ENCODE measurements at regions not wholly inside any gene's neighbourhood (a gene's known extent, or its start where the extent isn't known, plus 50 kb on each side); places are given as distances from the start of the nearest gene placed in this dataset.
"Not testable (repeated sequence)": the region's sequence is repeated elsewhere in the genome, so short reads cannot be mapped to it uniquely, and the experiment has no call there.

DNA sequence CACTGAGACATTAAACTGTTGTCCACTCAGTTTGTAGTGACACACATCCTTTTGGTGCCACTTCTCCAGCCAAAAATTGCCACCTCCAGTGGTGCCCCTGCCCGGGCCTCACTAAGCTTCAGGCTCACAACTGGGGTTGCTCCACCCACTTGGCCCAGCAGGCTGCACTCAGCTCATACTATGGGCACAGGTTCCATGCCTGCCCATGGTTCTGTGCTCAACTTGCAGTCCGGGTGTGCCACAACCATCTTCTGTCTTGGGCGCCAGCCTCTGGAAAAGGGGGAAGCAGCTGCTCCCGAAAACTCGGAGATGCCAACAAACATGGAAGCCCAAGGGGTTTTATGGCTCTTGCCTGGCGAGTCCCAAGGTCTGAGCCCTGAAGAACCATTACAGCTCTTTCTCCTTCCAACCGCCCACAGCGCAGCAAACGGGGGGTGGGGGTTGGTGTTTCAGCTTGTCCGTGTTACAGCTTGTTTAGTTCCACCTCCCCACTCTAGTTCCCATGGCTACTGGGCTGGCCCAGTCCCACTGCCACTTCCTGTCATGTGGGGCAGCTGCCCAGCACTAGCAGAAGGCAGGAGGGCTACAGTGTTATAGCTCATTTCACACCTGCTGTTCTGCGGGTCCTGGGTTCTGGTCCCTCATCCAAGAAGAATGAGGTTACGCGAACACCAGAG, 998.3 kb downstream of the SLC16A7 start (continued):
- TF ChIP-seq, protein P1, sequence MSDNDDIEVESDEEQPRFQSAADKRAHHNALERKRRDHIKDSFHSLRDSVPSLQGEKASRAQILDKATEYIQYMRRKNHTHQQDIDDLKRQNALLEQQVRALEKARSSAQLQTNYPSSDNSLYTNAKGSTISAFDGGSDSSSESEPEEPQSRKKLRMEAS (IDR thresholded peaks at IDR 0.05) = no peak
- TF ChIP-seq, protein P2, sequence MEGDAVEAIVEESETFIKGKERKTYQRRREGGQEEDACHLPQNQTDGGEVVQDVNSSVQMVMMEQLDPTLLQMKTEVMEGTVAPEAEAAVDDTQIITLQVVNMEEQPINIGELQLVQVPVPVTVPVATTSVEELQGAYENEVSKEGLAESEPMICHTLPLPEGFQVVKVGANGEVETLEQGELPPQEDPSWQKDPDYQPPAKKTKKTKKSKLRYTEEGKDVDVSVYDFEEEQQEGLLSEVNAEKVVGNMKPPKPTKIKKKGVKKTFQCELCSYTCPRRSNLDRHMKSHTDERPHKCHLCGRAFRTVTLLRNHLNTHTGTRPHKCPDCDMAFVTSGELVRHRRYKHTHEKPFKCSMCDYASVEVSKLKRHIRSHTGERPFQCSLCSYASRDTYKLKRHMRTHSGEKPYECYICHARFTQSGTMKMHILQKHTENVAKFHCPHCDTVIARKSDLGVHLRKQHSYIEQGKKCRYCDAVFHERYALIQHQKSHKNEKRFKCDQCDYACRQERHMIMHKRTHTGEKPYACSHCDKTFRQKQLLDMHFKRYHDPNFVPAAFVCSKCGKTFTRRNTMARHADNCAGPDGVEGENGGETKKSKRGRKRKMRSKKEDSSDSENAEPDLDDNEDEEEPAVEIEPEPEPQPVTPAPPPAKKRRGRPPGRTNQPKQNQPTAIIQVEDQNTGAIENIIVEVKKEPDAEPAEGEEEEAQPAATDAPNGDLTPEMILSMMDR (IDR thresholded peaks at IDR 0.05; ENCODE audit: low read depth, low read length, missing input control) = no peak
- TF ChIP-seq RXRA (IDR thresholded peaks at IDR 0.05) (no peak), YY1 (IDR thresholded peaks at IDR 0.05) (no peak), TAF1 (conservative IDR thresholded peaks at IDR 0.05) (no peak)
- TF ChIP-seq, protein P3, sequence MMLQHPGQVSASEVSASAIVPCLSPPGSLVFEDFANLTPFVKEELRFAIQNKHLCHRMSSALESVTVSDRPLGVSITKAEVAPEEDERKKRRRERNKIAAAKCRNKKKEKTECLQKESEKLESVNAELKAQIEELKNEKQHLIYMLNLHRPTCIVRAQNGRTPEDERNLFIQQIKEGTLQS (IDR thresholded peaks at IDR 0.05) = no peak

DNA sequence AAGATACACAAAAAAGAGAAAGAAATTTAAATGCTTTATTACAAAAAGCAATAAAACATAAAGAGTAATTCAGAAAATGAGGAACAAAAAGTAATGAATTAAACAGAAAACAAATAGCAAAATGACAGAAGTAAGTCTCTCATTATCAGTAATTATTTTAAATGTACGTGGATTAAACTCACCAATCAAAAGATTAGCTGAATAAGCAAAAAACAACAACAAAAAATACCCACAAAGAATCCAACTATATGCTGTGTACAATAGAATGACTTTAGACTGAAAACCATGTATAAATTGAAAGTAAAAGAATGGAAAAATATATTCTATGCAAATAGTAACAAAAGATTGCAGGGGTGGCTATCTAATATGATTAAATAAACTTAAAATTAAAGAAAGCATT, 1006.8 kb downstream of the SLC16A7 start:
- Histone ChIP-seq H3K36me3 (ENCODE audit: control insufficient read depth in 4 of 4, insufficient read depth in 3 of 4, low read depth in 1 of 4, low read length in 3 of 4) (no peaks in the 10 kb centered on the region), H3K27me3 (ENCODE audit: control insufficient read depth in 4 of 4, insufficient read depth in 4 of 4, low read length in 3 of 4) (no peaks in the 10 kb centered on the region), H3K4me3 (ENCODE audit: low read depth in 1 of 3, low read length in 3 of 3) (no peak overlapping the region), H3K9ac (ENCODE audit: low read depth in 1 of 2, low read length in 2 of 2) (no peak overlapping the region), H3K4me1 (ENCODE audit: control insufficient read depth in 4 of 4, insufficient read depth in 4 of 4, low read length in 3 of 4) (no peaks in the 10 kb centered on the region), H3K27ac (ENCODE audit: low read depth in 1 of 2, low read length in 2 of 2) (no peak overlapping the region), H3K9me3 (ENCODE audit: control insufficient read depth in 4 of 4, low read length in 3 of 4) (peaks cover 0 to 3% (median 0%) of the 10 kb centered on the region in 4 donors)
- TF ChIP-seq FOXA2 (IDR thresholded peaks at IDR 0.05) (no peak), HNF4A (conservative IDR thresholded peaks at IDR 0.05) (no peak), GABPA (IDR thresholded peaks at IDR 0.05 in 1 of 2, conservative IDR thresholded peaks at IDR 0.05 in 1 of 2) (no peak), RXRA (IDR thresholded peaks at IDR 0.05) (no peak), TAF1 (conservative IDR thresholded peaks at IDR 0.05) (no peak), NR2F2 (IDR thresholded peaks at IDR 0.05) (no peak), HNF4G (IDR thresholded peaks at IDR 0.05) (no peak), JUND (IDR thresholded peaks at IDR 0.05) (no peak), YY1 (IDR thresholded peaks at IDR 0.05) (no peak), EGR1 (IDR thresholded peaks at IDR 0.05; ENCODE audit: low read depth in 2 of 2) (no peak), RAD21 (IDR thresholded peaks at IDR 0.05) (no peak), SP1 (IDR thresholded peaks at IDR 0.05) (no peak), FOXA1 (IDR thresholded peaks at IDR 0.05) (no peak)
- TF ChIP-seq, protein P3 (IDR thresholded peaks at IDR 0.05) = no peak
- TF ChIP-seq, protein P1 (IDR thresholded peaks at IDR 0.05) = no peak
- TF ChIP-seq, protein P2 (IDR thresholded peaks at IDR 0.05; ENCODE audit: low read depth, low read length, missing input control) = no peak
- TF ChIP-seq, protein P4, sequence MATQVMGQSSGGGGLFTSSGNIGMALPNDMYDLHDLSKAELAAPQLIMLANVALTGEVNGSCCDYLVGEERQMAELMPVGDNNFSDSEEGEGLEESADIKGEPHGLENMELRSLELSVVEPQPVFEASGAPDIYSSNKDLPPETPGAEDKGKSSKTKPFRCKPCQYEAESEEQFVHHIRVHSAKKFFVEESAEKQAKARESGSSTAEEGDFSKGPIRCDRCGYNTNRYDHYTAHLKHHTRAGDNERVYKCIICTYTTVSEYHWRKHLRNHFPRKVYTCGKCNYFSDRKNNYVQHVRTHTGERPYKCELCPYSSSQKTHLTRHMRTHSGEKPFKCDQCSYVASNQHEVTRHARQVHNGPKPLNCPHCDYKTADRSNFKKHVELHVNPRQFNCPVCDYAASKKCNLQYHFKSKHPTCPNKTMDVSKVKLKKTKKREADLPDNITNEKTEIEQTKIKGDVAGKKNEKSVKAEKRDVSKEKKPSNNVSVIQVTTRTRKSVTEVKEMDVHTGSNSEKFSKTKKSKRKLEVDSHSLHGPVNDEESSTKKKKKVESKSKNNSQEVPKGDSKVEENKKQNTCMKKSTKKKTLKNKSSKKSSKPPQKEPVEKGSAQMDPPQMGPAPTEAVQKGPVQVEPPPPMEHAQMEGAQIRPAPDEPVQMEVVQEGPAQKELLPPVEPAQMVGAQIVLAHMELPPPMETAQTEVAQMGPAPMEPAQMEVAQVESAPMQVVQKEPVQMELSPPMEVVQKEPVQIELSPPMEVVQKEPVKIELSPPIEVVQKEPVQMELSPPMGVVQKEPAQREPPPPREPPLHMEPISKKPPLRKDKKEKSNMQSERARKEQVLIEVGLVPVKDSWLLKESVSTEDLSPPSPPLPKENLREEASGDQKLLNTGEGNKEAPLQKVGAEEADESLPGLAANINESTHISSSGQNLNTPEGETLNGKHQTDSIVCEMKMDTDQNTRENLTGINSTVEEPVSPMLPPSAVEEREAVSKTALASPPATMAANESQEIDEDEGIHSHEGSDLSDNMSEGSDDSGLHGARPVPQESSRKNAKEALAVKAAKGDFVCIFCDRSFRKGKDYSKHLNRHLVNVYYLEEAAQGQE (IDR thresholded peaks at IDR 0.05) = no peak
- TF ChIP-seq, protein P5, sequence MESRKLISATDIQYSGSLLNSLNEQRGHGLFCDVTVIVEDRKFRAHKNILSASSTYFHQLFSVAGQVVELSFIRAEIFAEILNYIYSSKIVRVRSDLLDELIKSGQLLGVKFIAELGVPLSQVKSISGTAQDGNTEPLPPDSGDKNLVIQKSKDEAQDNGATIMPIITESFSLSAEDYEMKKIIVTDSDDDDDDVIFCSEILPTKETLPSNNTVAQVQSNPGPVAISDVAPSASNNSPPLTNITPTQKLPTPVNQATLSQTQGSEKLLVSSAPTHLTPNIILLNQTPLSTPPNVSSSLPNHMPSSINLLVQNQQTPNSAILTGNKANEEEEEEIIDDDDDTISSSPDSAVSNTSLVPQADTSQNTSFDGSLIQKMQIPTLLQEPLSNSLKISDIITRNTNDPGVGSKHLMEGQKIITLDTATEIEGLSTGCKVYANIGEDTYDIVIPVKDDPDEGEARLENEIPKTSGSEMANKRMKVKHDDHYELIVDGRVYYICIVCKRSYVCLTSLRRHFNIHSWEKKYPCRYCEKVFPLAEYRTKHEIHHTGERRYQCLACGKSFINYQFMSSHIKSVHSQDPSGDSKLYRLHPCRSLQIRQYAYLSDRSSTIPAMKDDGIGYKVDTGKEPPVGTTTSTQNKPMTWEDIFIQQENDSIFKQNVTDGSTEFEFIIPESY (IDR thresholded peaks at IDR 0.05) = no peak
- WGBS = 53% methylated on average over 1 of the region's 1 CpG
- no peak for DNase-seq (ENCODE audit: low spot score)

DNA sequence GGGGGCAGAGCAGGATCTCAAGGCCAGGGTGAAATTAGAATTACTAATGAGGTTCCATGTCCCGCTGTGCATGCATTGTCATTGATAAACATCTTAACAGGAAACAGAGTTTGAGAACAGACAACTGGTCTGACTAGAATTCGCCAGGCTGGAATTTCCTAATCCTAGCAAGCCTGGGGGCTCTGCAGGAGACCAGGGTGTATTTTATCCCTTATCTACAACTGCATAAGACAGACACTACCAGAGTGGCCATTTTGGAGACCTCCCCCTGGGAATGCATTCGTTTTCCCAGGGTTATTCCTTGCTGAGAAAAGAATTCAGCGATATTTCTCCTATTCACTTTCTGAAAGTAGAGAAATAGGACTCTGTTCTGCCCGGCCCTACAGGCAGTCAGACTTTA, 1007.6 kb downstream of the SLC16A7 start:
- not testable (repeated sequence) for H3K4me3 ChIP-seq (ENCODE audit: low read depth in 1 of 3, low read length in 3 of 3); H3K27ac ChIP-seq (ENCODE audit: low read depth in 1 of 2, low read length in 2 of 2); DNase-seq (ENCODE audit: low spot score); H3K9me3 ChIP-seq (ENCODE audit: control insufficient read depth in 4 of 4, low read length in 3 of 4); H3K4me1 ChIP-seq (ENCODE audit: control insufficient read depth in 4 of 4, insufficient read depth in 4 of 4, low read length in 3 of 4); H3K9ac ChIP-seq (ENCODE audit: low read depth in 1 of 2, low read length in 2 of 2); H3K27me3 ChIP-seq (ENCODE audit: control insufficient read depth in 4 of 4, insufficient read depth in 4 of 4, low read length in 3 of 4); H3K36me3 ChIP-seq (ENCODE audit: control insufficient read depth in 4 of 4, insufficient read depth in 3 of 4, low read depth in 1 of 4, low read length in 3 of 4)
- 69% methylated on average over 5 of the region's 5 CpGs for whole genome bisulfite sequencing
